ENCODE measurements at regions not wholly inside any gene's neighbourhood (a gene's known extent, or its start where the extent isn't known, plus 50 kb on each side); places are given as distances from the start of the nearest gene placed in this dataset.

DNA sequence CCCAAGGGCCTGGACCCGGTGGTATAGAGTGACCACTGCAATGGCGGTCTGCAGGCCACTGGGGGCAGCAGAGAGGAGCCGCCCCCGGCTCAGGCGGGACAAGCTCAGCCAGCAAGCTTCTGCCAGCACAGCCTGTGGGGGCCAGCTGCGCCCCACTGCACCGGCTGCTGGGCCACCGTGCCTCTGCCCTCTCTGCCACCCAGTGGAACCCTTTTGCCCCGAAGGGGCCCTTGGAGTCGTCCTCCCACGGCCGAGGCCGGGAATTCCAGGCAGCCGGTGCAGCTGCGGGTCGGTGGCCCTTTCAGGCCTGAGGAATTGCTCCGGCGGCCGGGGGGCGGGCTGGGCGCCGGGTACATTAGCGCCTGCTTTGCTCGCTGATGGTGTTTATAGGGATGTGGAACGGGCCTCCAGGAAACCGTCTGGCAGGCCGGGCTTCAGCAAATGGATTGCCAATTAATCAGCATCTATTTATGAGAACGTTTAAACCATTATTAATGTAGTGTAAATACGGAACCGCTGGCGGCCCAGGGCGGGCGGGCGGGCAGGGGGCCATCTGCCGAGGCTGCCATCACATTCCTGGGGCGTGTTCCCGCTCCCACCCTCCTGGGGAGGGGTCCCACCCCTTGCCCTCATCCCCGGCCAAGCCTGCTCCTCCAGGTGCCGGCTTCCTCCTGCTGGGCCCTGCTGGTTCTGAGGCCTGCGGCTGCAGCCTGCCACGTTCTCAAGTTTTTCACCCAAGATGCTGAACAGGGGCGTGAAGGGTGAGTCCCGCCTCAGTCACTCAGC is 127.4 kb downstream of the BARX1 start:
- peak; percentile 39 for DNase-seq

DNA sequence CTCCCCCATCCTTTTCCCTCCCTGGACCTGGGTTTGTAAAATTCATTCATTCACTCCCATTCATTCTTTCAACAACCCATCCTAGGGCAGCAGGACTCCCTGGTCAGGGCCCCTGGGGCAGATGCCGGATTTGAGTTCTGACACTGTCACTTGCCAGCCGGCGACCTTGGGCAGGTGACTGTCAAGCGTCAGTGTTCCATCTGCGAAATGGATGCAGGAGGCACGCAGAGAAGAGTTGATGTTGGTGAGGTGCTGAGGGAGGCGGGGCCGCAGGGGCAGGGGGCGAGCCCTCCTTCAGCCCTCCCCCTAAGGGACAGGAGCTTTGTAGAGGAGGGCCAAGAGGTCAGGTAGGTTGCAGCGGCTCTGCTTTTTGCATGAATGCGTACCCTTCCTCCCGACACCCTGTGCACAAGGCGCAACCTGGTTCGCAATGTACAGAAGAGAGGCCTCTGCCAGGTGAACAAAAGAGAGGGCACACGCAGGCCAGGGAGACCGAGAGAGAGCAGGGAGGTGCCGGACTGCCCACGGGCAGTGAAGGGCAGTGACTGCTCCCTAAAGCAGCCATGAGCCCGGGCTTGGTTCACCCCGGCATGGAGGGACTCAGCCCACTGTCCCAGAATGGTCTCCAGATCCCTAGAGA is 128.1 kb downstream of the BARX1 start:
- DNase-seq = no peak

DNA sequence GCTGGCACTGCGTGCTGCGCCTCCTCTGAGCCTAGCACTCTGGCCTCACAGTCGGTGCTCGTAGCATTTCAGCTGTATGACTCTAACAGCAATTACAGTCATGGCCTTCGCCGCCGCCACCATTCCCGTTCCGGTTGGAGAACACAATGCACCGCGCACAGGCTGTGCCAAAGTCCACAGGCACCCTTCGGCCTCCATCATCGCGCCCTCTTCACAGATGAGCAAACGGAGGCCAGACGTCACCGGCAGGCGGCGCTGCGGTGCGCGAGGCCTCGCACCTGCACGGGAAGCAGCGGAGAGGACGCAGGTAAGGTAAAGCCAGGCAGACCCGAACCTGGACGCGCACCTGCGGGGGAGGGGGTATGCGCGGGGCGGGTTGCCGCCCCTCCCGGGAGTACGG is 128.9 kb downstream of the BARX1 start:
- no peak for DNase-seq

GRCh38 chr9:93825348-93826115 is 129.6 kb downstream of the BARX1 start:
- DNase-seq = no peak

DNA sequence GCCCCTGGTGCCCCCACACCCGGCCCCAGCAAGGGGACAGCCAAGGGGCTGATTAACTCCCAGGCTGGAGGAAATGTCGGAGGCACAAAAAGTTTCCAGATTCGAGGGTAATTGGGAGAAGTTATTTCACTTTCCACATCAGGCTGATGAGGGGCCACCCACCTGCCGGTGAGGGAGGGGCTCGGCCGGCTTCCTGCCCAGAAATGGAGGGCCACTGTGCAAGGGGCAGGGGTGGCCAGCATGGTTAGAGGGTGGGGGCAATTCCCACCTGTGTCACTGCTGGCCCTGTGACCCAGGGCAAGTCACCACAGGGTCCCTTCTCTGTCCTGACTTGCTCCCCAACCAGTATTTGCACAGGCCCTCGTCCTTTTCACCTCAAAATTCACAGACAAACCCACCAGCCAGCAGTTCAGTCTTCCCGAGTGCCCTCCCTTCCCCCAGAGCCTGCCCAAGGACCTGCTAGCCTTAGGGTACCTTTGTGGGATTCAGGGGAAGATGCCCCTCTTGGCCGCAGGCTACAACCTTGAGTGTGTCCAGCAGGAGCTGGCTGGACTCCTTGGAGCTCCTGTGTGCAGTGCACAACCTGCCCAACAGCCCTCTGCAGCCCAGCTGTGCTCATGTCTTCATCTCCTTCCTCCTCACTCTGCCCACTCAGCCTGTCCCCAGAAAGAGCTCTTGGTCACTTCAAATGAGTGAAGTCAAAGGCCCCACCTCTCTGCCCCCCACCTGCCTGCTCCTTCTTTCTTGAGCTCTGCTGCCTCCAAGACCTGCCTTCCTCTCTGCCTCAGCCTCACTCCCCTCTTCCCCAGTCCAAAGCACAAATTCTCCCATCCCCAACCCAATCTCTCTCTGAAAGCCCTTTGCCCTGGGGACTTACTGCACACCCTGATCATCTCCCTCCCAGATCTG is 130.5 kb downstream of the BARX1 start:
- DNase-seq = no peak

DNA sequence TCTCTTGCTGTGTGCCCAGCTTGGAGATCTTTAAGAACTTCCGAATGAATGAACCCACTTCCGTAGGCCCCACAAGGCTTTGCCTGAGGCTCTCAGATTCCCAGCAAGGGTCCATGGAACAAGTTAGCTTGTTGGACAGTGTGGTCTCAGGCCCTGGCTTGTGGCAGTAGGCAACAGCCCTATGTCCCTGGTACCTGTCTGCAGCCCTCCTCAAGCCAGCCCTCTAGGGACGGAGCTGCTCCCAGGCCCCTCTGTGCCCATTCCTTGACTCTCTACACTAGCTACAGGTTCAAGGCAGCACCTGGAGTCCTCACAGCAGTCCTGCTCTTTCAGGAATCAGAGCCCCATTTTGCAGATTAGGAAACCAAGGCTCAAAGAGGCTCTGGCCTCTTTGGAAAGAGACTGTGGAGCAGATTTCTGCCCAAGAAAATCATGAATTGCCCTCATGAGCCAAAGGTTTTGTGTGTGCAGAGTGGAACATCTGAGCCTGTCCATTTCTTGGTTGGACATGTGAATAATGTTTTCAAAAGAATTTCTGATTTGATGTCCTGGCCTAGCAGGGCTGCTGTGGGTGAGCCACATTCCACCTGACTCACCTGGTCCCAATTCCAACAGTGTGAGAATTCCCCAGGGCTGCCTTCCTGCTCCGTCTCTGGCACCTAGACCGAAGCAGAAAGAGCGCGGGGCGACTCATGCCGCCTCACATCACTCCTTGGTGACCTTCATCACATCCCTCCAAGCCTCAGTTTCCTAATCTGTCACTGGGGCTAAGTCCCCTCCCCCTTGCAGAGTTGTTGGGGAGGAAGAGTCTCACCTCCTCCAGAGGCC is 131.7 kb downstream of the BARX1 start:
- no peak for DNase-seq

- no peak for DNase-seq
Measured at GRCh38 chr9:93822229-93822628, 132.9 kb downstream of the BARX1 start.

- DNase-seq = no peak
Measured at GRCh38 chr9:93821307-93821703, 133.8 kb downstream of the BARX1 start.

- no peak for DNase-seq
Measured at GRCh38 chr9:93820667-93821306, 134.4 kb downstream of the BARX1 start.

DNA sequence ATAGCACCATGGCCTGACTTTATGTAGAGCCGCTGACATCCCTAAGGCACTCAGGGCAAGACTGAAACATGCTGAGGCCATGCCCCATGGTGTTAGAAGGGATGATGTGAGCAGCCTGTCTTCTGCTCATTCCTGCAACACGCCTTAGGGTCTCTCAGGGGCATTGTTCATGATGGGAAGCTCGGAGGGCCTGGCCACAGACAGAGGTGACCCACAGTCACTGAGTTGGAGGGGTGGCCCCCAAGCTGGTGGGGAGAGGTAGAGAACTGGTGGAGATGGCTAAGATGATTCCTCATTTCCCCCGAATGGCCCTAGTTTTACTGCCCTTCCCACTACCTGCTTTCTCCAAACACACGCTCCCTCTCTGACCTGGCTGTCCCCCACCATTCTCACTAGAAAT is 135.2 kb downstream of the BARX1 start:
- DNase-seq = no peak

- no peak for DNase-seq
Measured at GRCh38 chr9:93818827-93819472, 136.2 kb downstream of the BARX1 start.

GRCh38 chr9:93818237-93818636 is 136.9 kb downstream of the BARX1 start:
- DNase-seq = no peak

DNA sequence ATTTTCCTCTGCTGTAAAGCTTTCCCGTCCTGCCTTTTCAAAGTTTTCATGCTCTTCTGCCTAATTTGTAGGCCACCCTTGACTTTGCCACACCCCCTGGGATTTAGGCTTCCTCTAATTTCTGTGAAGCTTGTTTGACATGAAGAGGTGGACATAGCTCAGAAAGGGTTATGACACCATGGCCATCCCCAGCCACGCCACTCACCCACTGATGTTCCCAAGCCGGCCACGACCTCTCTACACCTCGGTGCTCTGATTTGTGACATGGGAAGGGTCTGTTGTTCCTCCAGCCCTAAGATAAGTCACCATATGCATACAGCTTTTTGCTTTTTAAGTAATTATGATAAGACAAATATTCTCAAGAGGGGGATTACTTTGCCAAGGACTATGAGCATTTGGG is 139.5 kb downstream of the BARX1 start:
- no peak for DNase-seq

- DNase-seq = no peak
Measured at GRCh38 chr9:93815135-93815534, 140.0 kb downstream of the BARX1 start.

GRCh38 chr9:93814077-93814956 is 140.8 kb downstream of the BARX1 start:
- DNase-seq = peak; percentile 92

DNA sequence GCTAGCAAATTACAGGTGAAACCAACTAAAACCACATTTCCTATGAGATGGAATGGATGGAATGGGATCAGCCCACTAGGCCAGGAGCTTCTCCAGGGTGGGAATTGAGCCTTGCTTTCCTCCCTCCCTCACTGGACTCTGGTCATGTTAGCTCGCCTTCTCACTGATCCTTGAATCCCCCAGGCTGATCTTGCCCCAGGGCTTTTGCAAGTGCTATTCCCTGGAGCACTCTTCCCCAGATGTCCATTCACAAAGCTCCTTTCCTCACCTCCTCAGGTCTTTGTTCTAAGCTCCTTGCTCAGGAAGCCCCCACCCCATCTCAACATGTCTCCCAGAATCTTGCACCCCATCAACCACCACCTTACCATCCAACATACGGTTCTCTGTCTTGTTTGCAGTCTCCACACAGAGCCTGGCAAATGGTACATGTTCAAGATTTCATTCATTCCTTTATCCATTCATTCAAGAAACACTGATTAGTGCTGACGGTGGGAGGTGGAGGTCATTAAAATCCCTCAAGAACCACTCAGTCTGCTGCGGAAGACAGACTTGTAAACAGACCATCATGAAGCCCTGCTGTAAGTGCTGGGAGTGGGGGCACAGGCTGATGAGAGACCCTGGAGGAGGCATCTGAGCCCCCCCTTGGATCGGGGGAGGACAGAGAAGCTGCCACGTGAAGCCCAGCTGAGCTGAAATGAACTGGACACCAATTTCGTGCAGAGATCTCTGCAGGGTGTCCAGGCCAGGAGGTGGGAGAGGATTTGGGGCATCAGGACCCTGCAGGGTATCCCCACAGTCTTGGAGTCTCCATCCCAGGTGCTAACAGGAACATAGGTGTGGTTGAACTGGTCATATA is 141.7 kb downstream of the BARX1 start:
- DNase-seq = no peak

GRCh38 chr9:93812410-93812668 is 142.8 kb downstream of the BARX1 start:
- no peak for DNase-seq

GRCh38 chr9:93810028-93810971 is 144.9 kb downstream of the BARX1 start:
- DNase-seq = no peak
